Chondrocyte (in vitro differentiated cells): ENCODE measurements at regions not wholly inside any gene's neighbourhood (a gene's known extent, or its start where the extent isn't known, plus 50 kb on each side); places are given as distances from the start of the nearest gene placed in this dataset.

Source experiments
- DNase-seq: peaks from one replicate; pipeline ENCODE4 v3.0.0; 2021; ENCODE audit warnings: mixed read lengths, low spot score
- H3K27ac Mint-ChIP-seq: one replicate; pipeline ENCODE4 v1.8.0; 2021; ENCODE audit warnings: mild to moderate bottlenecking, moderate library complexity, mixed read lengths; ENCODE audit not compliant: unreplicated experiment
- H3K27me3 Mint-ChIP-seq: 2 replicates; pipeline ENCODE4 v1.8.0; 2021; ENCODE audit warnings: low read depth, mixed read lengths
- H3K36me3 Mint-ChIP-seq: 2 replicates; pipeline ENCODE4 v1.8.0; 2021; ENCODE audit warnings: low read depth, mixed read lengths
- H3K4me1 Mint-ChIP-seq: 2 replicates; pipeline ENCODE4 v1.8.0; 2021; ENCODE audit warnings: low read depth, mild to moderate bottlenecking, mixed read lengths
- H3K4me3 Mint-ChIP-seq: one replicate; pipeline ENCODE4 v1.8.0; 2021; ENCODE audit warnings: mild to moderate bottlenecking, moderate library complexity, mixed read lengths; ENCODE audit not compliant: unreplicated experiment
- H3K9me3 Mint-ChIP-seq: 2 replicates; pipeline ENCODE4 v1.8.0; 2021; ENCODE audit warnings: low read depth, mixed read lengths
- CTCF ChIP-seq: fragments of 200-600 bp; sonication (generic); IDR thresholded peaks from 2 replicates; pipeline ENCODE4 v1.5.0; 2021; ENCODE audit warnings: antibody characterized with exemption, mild to moderate bottlenecking, moderate library complexity

GRCh38 chr22:47656806-47657205 lies 894.4 kb downstream of the TBC1D22A start:
- Mint-ChIP-seq H3K36me3 (no peaks in the 10 kb centered on the region), H3K4me3 (no peak overlapping the region), H3K27me3 (no peaks in the 10 kb centered on the region), H3K4me1 (no peaks in the 10 kb centered on the region), H3K9me3 (peaks cover 40% of the 10 kb centered on the region), H3K27ac (no peak overlapping the region)
- no peak for TF ChIP-seq CTCF
- no peak for DNase-seq

- no peak overlapping the region for H3K4me3 Mint-ChIP-seq
- no peaks in the 10 kb centered on the region for H3K36me3 Mint-ChIP-seq
- no peak overlapping the region for H3K27ac Mint-ChIP-seq
- no peaks in the 10 kb centered on the region for H3K27me3 Mint-ChIP-seq
- H3K9me3 Mint-ChIP-seq, result peaks cover 34% of the 10 kb centered on the region
- TF ChIP-seq CTCF, result no peak
- DNase-seq, result no peak
- H3K4me1 Mint-ChIP-seq, result no peaks in the 10 kb centered on the region
Observed at GRCh38 chr22:47655930-47656329, 893.5 kb downstream of the TBC1D22A start.

- H3K4me1 Mint-ChIP-seq, result no peaks in the 10 kb centered on the region
- DNase-seq, result no peak
- H3K27me3 Mint-ChIP-seq, result no peaks in the 10 kb centered on the region
- H3K4me3 Mint-ChIP-seq, result no peak overlapping the region
- H3K9me3 Mint-ChIP-seq, result peaks cover 25% of the 10 kb centered on the region
- TF ChIP-seq CTCF, result no peak
- no peak overlapping the region for H3K27ac Mint-ChIP-seq
- no peaks in the 10 kb centered on the region for H3K36me3 Mint-ChIP-seq
Observed at GRCh38 chr22:47654922-47655491, 892.6 kb downstream of the TBC1D22A start.

GRCh38 chr22:47653921-47654320 lies 891.5 kb downstream of the TBC1D22A start:
- Mint-ChIP-seq H3K27me3 (no peaks in the 10 kb centered on the region), H3K36me3 (no peaks in the 10 kb centered on the region), H3K27ac (no peak overlapping the region), H3K9me3 (peaks cover 25% of the 10 kb centered on the region), H3K4me1 (no peaks in the 10 kb centered on the region), H3K4me3 (no peak overlapping the region)
- no peak for DNase-seq
- TF ChIP-seq CTCF, result no peak

GRCh38 chr22:47651216-47651987 lies 889.0 kb downstream of the TBC1D22A start:
- no peak for TF ChIP-seq CTCF
- H3K27me3 Mint-ChIP-seq, result no peaks in the 10 kb centered on the region
- H3K27ac Mint-ChIP-seq, result no peak overlapping the region
- H3K36me3 Mint-ChIP-seq, result no peaks in the 10 kb centered on the region
- no peaks in the 10 kb centered on the region for H3K4me1 Mint-ChIP-seq
- H3K4me3 Mint-ChIP-seq, result no peak overlapping the region
- DNase-seq, result no peak
- peaks cover 20% of the 10 kb centered on the region for H3K9me3 Mint-ChIP-seq
